HL-60 (cell line): ENCODE measurements at regions not wholly inside any gene's neighbourhood (a gene's known extent, or its start where the extent isn't known, plus 50 kb on each side); places are given as distances from the start of the nearest gene placed in this dataset.

Experiments
- CTCF ChIP-seq: IDR thresholded peaks from one replicate; pipeline ENCODE4 v1.5.1; 2011; ENCODE audit warnings: low read length, control low read depth, inconsistent platforms; ENCODE audit not compliant: insufficient read depth
- POLR2AphosphoS5 ChIP-seq: IDR thresholded peaks from 2 replicates; pipeline ENCODE4 v1.6.1; 2012; ENCODE audit warnings: low read depth

DNA sequence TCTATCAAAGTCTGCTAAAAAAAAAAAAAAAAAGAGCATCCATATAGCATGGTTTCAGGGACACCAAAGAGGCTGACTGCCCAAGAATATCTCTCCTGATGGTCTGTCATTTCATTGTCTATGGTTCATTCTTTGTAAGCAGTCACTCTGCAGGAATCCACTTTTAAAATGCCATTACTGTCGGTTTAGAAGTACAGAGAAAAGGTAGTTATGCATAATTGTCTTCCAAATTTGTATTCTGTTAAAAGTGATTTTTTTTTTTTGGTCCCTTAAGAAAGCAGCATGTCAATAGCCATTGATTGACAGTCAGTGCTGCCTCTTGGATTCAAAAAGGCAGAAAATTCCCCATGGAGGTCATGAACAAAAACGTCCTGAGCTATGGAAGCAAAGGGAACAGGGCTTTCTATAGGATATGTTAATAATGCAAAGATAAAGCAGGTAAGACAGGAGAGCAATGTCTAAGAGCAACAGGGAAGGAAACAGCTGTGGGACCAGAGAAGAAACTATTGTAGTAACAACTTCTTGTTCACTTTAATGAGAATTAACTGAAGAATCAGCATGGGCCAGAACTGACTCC lies 245.8 kb downstream of the TMX3 start:
- TF ChIP-seq POLR2AphosphoS5 = no peak
- TF ChIP-seq CTCF = no peak
